ENCODE measurements at regions not wholly inside any gene's neighbourhood (a gene's known extent, or its start where the extent isn't known, plus 50 kb on each side); places are given as distances from the start of the nearest gene placed in this dataset.
"Not testable (repeated sequence)": the region's sequence is repeated elsewhere in the genome, so short reads cannot be mapped to it uniquely, and the experiment has no call there.

- no peak for DNase-seq (ENCODE audit: low read depth)
- no peak for TF ChIP-seq CTCF (IDR thresholded peaks at IDR 0.05; ENCODE audit: insufficient read depth, low read depth, low read length, missing control alignments)
- H3K4me3 ChIP-seq (ENCODE audit: low read length): no peak overlapping the region
Observed at GRCh38 chr2:128416109-128416785, 97.6 kb upstream of the HS6ST1 start.

GRCh38 chr2:128416806-128417205, 98.1 kb upstream of the HS6ST1 start:
- DNase-seq (ENCODE audit: low read depth): no peak
- TF ChIP-seq CTCF (IDR thresholded peaks at IDR 0.05; ENCODE audit: insufficient read depth, low read depth, low read length, missing control alignments): no peak
- no peak overlapping the region for H3K4me3 ChIP-seq (ENCODE audit: low read length)

GRCh38 chr2:128417264-128417663, 98.6 kb upstream of the HS6ST1 start:
- DNase-seq (ENCODE audit: low read depth); H3K4me3 ChIP-seq (ENCODE audit: low read length): not testable (repeated sequence)

- TF ChIP-seq CTCF (IDR thresholded peaks at IDR 0.05; ENCODE audit: insufficient read depth, low read depth, low read length, missing control alignments): no peak
- no peak overlapping the region for H3K4me3 ChIP-seq (ENCODE audit: low read length)
- DNase-seq (ENCODE audit: low read depth): no peak
Observed at GRCh38 chr2:128420131-128420530, 101.5 kb upstream of the HS6ST1 start.

GRCh38 chr2:128420776-128421175, 102.1 kb upstream of the HS6ST1 start:
- no peak for TF ChIP-seq CTCF (IDR thresholded peaks at IDR 0.05; ENCODE audit: insufficient read depth, low read depth, low read length, missing control alignments)
- H3K4me3 ChIP-seq (ENCODE audit: low read length): no peak overlapping the region
- DNase-seq (ENCODE audit: low read depth): no peak

- TF ChIP-seq CTCF (IDR thresholded peaks at IDR 0.05; ENCODE audit: insufficient read depth, low read depth, low read length, missing control alignments): no peak
- DNase-seq (ENCODE audit: low read depth): no peak
- H3K4me3 ChIP-seq (ENCODE audit: low read length): no peak overlapping the region
Observed at GRCh38 chr2:128421286-128421685, 102.6 kb upstream of the HS6ST1 start.

- DNase-seq (ENCODE audit: low read depth): no peak
- TF ChIP-seq CTCF (IDR thresholded peaks at IDR 0.05; ENCODE audit: insufficient read depth, low read depth, low read length, missing control alignments): no peak
- H3K4me3 ChIP-seq (ENCODE audit: low read length): no peak overlapping the region
Observed at GRCh38 chr2:128421861-128422311, 103.2 kb upstream of the HS6ST1 start.

All from epithelial cell of esophagus (primary cell).